Tibial artery (tissue), 4 donors: ENCODE measurements at regions not wholly inside any gene's neighbourhood (a gene's known extent, or its start where the extent isn't known, plus 50 kb on each side); places are given as distances from the start of the nearest gene placed in this dataset.
A peak's percentile ranks its signal among the peaks of the same experiment; 100 is the strongest.
"Not testable (repeated sequence)": the region's sequence is repeated elsewhere in the genome, so short reads cannot be mapped to it uniquely, and the experiment has no call there.

Source experiments
- DNase-seq, 2 donors: peaks; one replicate each; pipeline ENCODE4 v3.0.0-alpha.2; 2019
- H3K27ac ChIP-seq, 2 donors: fragments of 200-600 bp; sonication (generic) in 1 of 2; 1 replicate in 1 of 2; 2 replicates in 1 of 2; pipeline ENCODE4 v1.5.1; 2018 to 2019; ENCODE audit warnings: mild to moderate bottlenecking in 1 of 2
- H3K27me3 ChIP-seq, 2 donors: fragments of 200-600 bp; sonication (generic) in 1 of 2; one replicate each; pipeline versions ENCODE4 v1.5.1 to v1.6.0; 2016 to 2019
- H3K36me3 ChIP-seq, 3 donors: fragments of 200-600 bp; sonication (generic) in 2 of 3; one replicate each; pipeline ENCODE4 v1.5.1; 2016 to 2019; ENCODE audit warnings: mild to moderate bottlenecking in 2 of 3
- H3K4me1 ChIP-seq, 4 donors: fragments of 200-600 bp; sonication (generic) in 2 of 4; 1 replicate in 3 of 4; 2 replicates in 1 of 4; pipeline ENCODE4 v1.5.1; 2016 to 2019
- H3K4me3 ChIP-seq, 2 donors: fragments of 200-600 bp; sonication (generic) in 1 of 2; 1 replicate in 1 of 2; 2 replicates in 1 of 2; pipeline ENCODE4 v1.5.1; 2018 to 2019; ENCODE audit warnings: mild to moderate bottlenecking in 2 of 2
- H3K9me3 ChIP-seq, 3 donors: fragments of 200-600 bp; sonication (generic) in 1 of 3; one replicate each; pipeline ENCODE4 v1.5.1; 2016 to 2019
- intact Hi-C: fragments of 100-400 bp; cut with DNase I; formaldehyde crosslinking; loops from one replicate; pipeline ENCODE4 v1.15.0; 2023; ENCODE audit warnings: low total_unique reads
- TF ChIP-seq, protein P1 (sequence below), 2 experiments: fragments of 200-600 bp in 1 of 2; fragments of 450-650 bp in 1 of 2; IDR thresholded peaks; one replicate each; pipeline ENCODE4 v1.5.1; 2017 to 2019; ENCODE audit warnings: antibody characterized with exemption in 2 of 2, mild to moderate bottlenecking in 1 of 2, moderate library complexity in 1 of 2

- intact Hi-C loops: no loop called here
- no peaks in the 10 kb centered on the region for H3K27me3 ChIP-seq
- H3K4me1 ChIP-seq: peaks cover 0 to 26% (median 9%) of the 10 kb centered on the region in 4 donors
- TF ChIP-seq, protein P1, sequence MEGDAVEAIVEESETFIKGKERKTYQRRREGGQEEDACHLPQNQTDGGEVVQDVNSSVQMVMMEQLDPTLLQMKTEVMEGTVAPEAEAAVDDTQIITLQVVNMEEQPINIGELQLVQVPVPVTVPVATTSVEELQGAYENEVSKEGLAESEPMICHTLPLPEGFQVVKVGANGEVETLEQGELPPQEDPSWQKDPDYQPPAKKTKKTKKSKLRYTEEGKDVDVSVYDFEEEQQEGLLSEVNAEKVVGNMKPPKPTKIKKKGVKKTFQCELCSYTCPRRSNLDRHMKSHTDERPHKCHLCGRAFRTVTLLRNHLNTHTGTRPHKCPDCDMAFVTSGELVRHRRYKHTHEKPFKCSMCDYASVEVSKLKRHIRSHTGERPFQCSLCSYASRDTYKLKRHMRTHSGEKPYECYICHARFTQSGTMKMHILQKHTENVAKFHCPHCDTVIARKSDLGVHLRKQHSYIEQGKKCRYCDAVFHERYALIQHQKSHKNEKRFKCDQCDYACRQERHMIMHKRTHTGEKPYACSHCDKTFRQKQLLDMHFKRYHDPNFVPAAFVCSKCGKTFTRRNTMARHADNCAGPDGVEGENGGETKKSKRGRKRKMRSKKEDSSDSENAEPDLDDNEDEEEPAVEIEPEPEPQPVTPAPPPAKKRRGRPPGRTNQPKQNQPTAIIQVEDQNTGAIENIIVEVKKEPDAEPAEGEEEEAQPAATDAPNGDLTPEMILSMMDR (IDR thresholded peaks at IDR 0.05): no peak
- DNase-seq: peak in 1 of 2 donors; percentile 69
- no peak overlapping the region for H3K4me3 ChIP-seq
- no peaks in the 10 kb centered on the region for H3K36me3 ChIP-seq
- H3K27ac ChIP-seq: peak overlapping the region in 1 of 2 donors; percentile 16
- no peaks in the 10 kb centered on the region for H3K9me3 ChIP-seq
These were observed 274.9 kb upstream of the GK2 start for GRCh38 chr4:79682801-79683530.

GRCh38 chr4:79682161-79682560 is 274.1 kb upstream of the GK2 start:
- Histone ChIP-seq H3K9me3 (no peaks in the 10 kb centered on the region), H3K4me3 (no peak overlapping the region), H3K27me3 (no peaks in the 10 kb centered on the region), H3K4me1 (peaks cover 0 to 26% (median 9%) of the 10 kb centered on the region in 4 donors), H3K27ac (peak overlapping the region in 1 of 2 donors; percentile 16), H3K36me3 (no peaks in the 10 kb centered on the region)
- intact Hi-C loops: no loop called here
- TF ChIP-seq, protein P1 (IDR thresholded peaks at IDR 0.05): no peak
- DNase-seq: no peak

- Histone ChIP-seq H3K36me3 (no peaks in the 10 kb centered on the region), H3K4me1 (peaks cover 0 to 26% (median 9%) of the 10 kb centered on the region in 4 donors), H3K27ac (no peak overlapping the region), H3K9me3 (no peaks in the 10 kb centered on the region), H3K4me3 (no peak overlapping the region), H3K27me3 (no peaks in the 10 kb centered on the region)
- no peak for DNase-seq
- TF ChIP-seq, protein P1 (IDR thresholded peaks at IDR 0.05): no peak
- intact Hi-C loops: no loop called here
These were observed 271.8 kb upstream of the GK2 start for GRCh38 chr4:79679859-79680258.

DNA sequence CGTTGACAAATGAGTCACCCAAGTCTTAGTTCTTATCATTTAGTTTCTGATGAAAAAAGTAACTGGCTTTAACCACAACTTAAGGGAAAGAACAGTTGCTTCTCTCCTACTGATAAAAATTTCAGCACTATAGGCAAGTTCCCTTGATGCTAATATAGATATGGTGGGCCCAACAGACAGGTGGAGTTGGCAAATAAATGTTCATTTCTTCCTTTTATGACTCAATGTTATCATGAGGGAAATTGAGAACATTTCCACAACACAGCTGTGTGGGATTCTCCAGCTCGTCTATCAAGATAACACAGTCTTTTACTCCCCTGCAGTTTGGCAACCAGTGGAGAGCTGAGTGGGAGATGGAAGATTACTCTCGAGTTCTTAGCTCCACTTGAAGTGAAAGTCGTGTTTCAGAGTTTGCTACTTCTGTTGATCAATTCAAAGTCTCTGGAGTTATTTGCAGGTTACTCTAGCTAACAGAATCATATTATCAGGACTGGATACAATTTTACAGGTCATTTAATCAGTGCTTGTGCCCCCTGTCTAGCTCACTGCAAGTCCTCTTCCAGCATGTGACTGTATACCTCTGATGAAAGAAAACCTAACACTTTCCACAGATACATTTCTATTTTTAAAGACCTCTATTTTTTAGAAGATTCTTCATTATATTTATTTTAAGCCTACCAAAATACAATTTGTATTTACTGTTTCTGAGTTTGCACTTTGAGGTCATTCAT is 270.6 kb upstream of the GK2 start:
- no peaks in the 10 kb centered on the region for H3K9me3 ChIP-seq
- H3K27me3 ChIP-seq: no peaks in the 10 kb centered on the region
- no peaks in the 10 kb centered on the region for H3K36me3 ChIP-seq
- no peak overlapping the region for H3K4me3 ChIP-seq
- intact Hi-C loops: no loop called here
- no peak for DNase-seq
- H3K27ac ChIP-seq: peak overlapping the region; percentile 33
- H3K4me1 ChIP-seq: peaks cover 0 to 26% (median 7%) of the 10 kb centered on the region in 4 donors
- TF ChIP-seq, protein P1 (IDR thresholded peaks at IDR 0.05): no peak

GRCh38 chr4:79676705-79677104 is 268.7 kb upstream of the GK2 start:
- intact Hi-C loops: no loop called here
- H3K4me3 ChIP-seq: no peak overlapping the region
- H3K9me3 ChIP-seq: no peaks in the 10 kb centered on the region
- DNase-seq: no peak
- no peak overlapping the region for H3K27ac ChIP-seq
- H3K27me3 ChIP-seq: no peaks in the 10 kb centered on the region
- peaks cover 0 to 11% (median 0%) of the 10 kb centered on the region in 4 donors for H3K4me1 ChIP-seq
- TF ChIP-seq, protein P1 (IDR thresholded peaks at IDR 0.05): no peak
- no peaks in the 10 kb centered on the region for H3K36me3 ChIP-seq

- H3K9me3 ChIP-seq, H3K27me3 ChIP-seq, H3K36me3 ChIP-seq, DNase-seq, H3K27ac ChIP-seq, intact Hi-C loops, H3K4me3 ChIP-seq: not testable (repeated sequence)
- H3K4me1 ChIP-seq: peaks cover 0 to 11% (median 0%) of the 10 kb centered on the region in 4 donors
These were observed 266.9 kb upstream of the GK2 start for GRCh38 chr4:79674906-79675305.
